Gastroesophageal sphincter (tissue), 3 donors: ENCODE measurements at regions not wholly inside any gene's neighbourhood (a gene's known extent, or its start where the extent isn't known, plus 50 kb on each side); places are given as distances from the start of the nearest gene placed in this dataset.

Source experiments
- CTCF ChIP-seq, 4 experiments: fragments of 200-600 bp in 2 of 4; fragments of 450-650 bp in 2 of 4; sonication (generic) in 1 of 4; IDR thresholded peaks; one replicate each; pipeline ENCODE4 v1.5.1; 2017 to 2019; ENCODE audit warnings: antibody characterized with exemption in 4 of 4, mild to moderate bottlenecking in 2 of 4, moderate library complexity in 2 of 4
- EP300 ChIP-seq: sonication (generic); formaldehyde crosslinking; IDR thresholded peaks from one replicate; pipeline ENCODE4 v1.6.1; 2017; ENCODE audit warnings: antibody characterized with exemption, mild to moderate bottlenecking
- POLR2A ChIP-seq, 2 donors: fragments of 450-650 bp; IDR thresholded peaks; one replicate each; pipeline ENCODE4 v1.6.1; 2017; ENCODE audit warnings: antibody characterized with exemption in 2 of 2, mild to moderate bottlenecking in 2 of 2, moderate library complexity in 1 of 2
- POLR2AphosphoS5 ChIP-seq: sonication (generic); formaldehyde crosslinking; IDR thresholded peaks from one replicate; pipeline ENCODE4 v1.6.1; 2017; ENCODE audit warnings: antibody characterized with exemption

- TF ChIP-seq CTCF (IDR thresholded peaks at IDR 0.05) (no peak), POLR2AphosphoS5 (no peak), POLR2A (IDR thresholded peaks at IDR 0.05) (no peak), EP300 (no peak)
These were observed 70.5 kb upstream of the ITPRID2 start for GRCh38 chr2:181821049-181821448.
